ENCODE measurements at regions not wholly inside any gene's neighbourhood (a gene's known extent, or its start where the extent isn't known, plus 50 kb on each side); places are given as distances from the start of the nearest gene placed in this dataset.

GRCh38 chr1:67571406-67571805, 113.6 kb upstream of the GADD45A start:
- H3K36me3 ChIP-seq: no peaks in the 10 kb centered on the region
- no peaks in the 10 kb centered on the region for H3K27me3 ChIP-seq
- peaks cover 26% of the 10 kb centered on the region for H3K4me1 ChIP-seq
- no peak overlapping the region for H3K4me3 ChIP-seq
- DNase-seq (ENCODE audit: extremely low spot score in 2 of 2): no peak
- intact Hi-C loops (cut with DNase I): no loop called here
- no peaks in the 10 kb centered on the region for H3K9me3 ChIP-seq
- no peak overlapping the region for H3K27ac ChIP-seq
- TF ChIP-seq POLR2A (IDR thresholded peaks at IDR 0.05): no peak
- TF ChIP-seq CTCF (IDR thresholded peaks at IDR 0.05): no peak
- no peak for TF ChIP-seq POLR2AphosphoS5 (IDR thresholded peaks at IDR 0.05; ENCODE audit: insufficient read depth in 1 of 2, low read depth in 1 of 2)

- no peak overlapping the region for H3K27ac ChIP-seq
- intact Hi-C loops (cut with DNase I): no loop called here
- DNase-seq (ENCODE audit: extremely low spot score in 2 of 2): no peak
- no peaks in the 10 kb centered on the region for H3K36me3 ChIP-seq
- peaks cover 26% of the 10 kb centered on the region for H3K4me1 ChIP-seq
- H3K9me3 ChIP-seq: no peaks in the 10 kb centered on the region
- TF ChIP-seq POLR2A (IDR thresholded peaks at IDR 0.05) (no peak), CTCF (IDR thresholded peaks at IDR 0.05) (no peak), POLR2AphosphoS5 (IDR thresholded peaks at IDR 0.05; ENCODE audit: insufficient read depth in 1 of 2, low read depth in 1 of 2) (no peak)
- H3K4me3 ChIP-seq: no peak overlapping the region
- H3K27me3 ChIP-seq: no peaks in the 10 kb centered on the region
Observed at GRCh38 chr1:67571901-67572593, 113.0 kb upstream of the GADD45A start.

- H3K4me3 ChIP-seq: no peak overlapping the region
- H3K36me3 ChIP-seq: no peaks in the 10 kb centered on the region
- H3K4me1 ChIP-seq: peaks cover 26% of the 10 kb centered on the region
- H3K27me3 ChIP-seq: no peaks in the 10 kb centered on the region
- no peaks in the 10 kb centered on the region for H3K9me3 ChIP-seq
- no peak for DNase-seq (ENCODE audit: extremely low spot score in 2 of 2)
- intact Hi-C loops (cut with DNase I): no loop called here
- no peak overlapping the region for H3K27ac ChIP-seq
- TF ChIP-seq POLR2AphosphoS5 (IDR thresholded peaks at IDR 0.05; ENCODE audit: insufficient read depth in 1 of 2, low read depth in 1 of 2) (no peak), CTCF (IDR thresholded peaks at IDR 0.05) (no peak), POLR2A (IDR thresholded peaks at IDR 0.05) (no peak)
Observed at GRCh38 chr1:67572594-67573221, 112.3 kb upstream of the GADD45A start.

- intact Hi-C loops (cut with DNase I): no loop called here
- no peaks in the 10 kb centered on the region for H3K36me3 ChIP-seq
- H3K27me3 ChIP-seq: no peaks in the 10 kb centered on the region
- H3K9me3 ChIP-seq: no peaks in the 10 kb centered on the region
- no peak for TF ChIP-seq POLR2AphosphoS5 (IDR thresholded peaks at IDR 0.05; ENCODE audit: insufficient read depth in 1 of 2, low read depth in 1 of 2)
- TF ChIP-seq POLR2A (IDR thresholded peaks at IDR 0.05): no peak
- no peak overlapping the region for H3K27ac ChIP-seq
- H3K4me3 ChIP-seq: no peak overlapping the region
- peaks cover 26% of the 10 kb centered on the region for H3K4me1 ChIP-seq
- DNase-seq (ENCODE audit: extremely low spot score in 2 of 2): no peak
Observed at GRCh38 chr1:67573311-67573872, 111.6 kb upstream of the GADD45A start.

GRCh38 chr1:67574221-67574620, 110.8 kb upstream of the GADD45A start:
- H3K36me3 ChIP-seq: no peaks in the 10 kb centered on the region
- H3K9me3 ChIP-seq: no peaks in the 10 kb centered on the region
- peaks cover 26% of the 10 kb centered on the region for H3K4me1 ChIP-seq
- no peak overlapping the region for H3K4me3 ChIP-seq
- DNase-seq (ENCODE audit: extremely low spot score in 2 of 2): no peak
- H3K27me3 ChIP-seq: no peaks in the 10 kb centered on the region
- intact Hi-C loops (cut with DNase I): no loop called here
- TF ChIP-seq POLR2AphosphoS5 (IDR thresholded peaks at IDR 0.05; ENCODE audit: insufficient read depth in 1 of 2, low read depth in 1 of 2) (no peak), CTCF (IDR thresholded peaks at IDR 0.05) (no peak), POLR2A (IDR thresholded peaks at IDR 0.05) (no peak)
- no peak overlapping the region for H3K27ac ChIP-seq
